ENCODE measurements at regions not wholly inside any gene's neighbourhood (a gene's known extent, or its start where the extent isn't known, plus 50 kb on each side); places are given as distances from the start of the nearest gene placed in this dataset.

GRCh38 chr5:17444496-17444895, 53.5 kb upstream of the TAF11L2 start:
- Histone ChIP-seq H3K9me2 (ENCODE audit: insufficient read depth, low read length) (no peaks in the 10 kb centered on the region), H3K27ac (ENCODE audit: low read length) (no peak overlapping the region), H3K36me3 (ENCODE audit: insufficient read depth, low read length) (no peaks in the 10 kb centered on the region), H3K4me3 (ENCODE audit: low read length) (no peak overlapping the region), H3K4me2 (ENCODE audit: low read length) (no peak overlapping the region), H3F3A (ENCODE audit: insufficient read depth, low read length, poor library complexity, severe bottlenecking) (no peaks in the 10 kb centered on the region), H3K27me3 (ENCODE audit: insufficient read depth, low read depth, low read length) (no peaks in the 10 kb centered on the region), H4K20me1 (ENCODE audit: insufficient read depth) (no peaks in the 10 kb centered on the region), H2AFZ (ENCODE audit: low read depth, low read length) (no peak overlapping the region), H3K9ac (ENCODE audit: low read length) (no peak overlapping the region), H3K9me3 (ENCODE audit: low read length) (no peaks in the 10 kb centered on the region), H3K79me2 (replicated peaks; ENCODE audit: insufficient read depth, low read length) (no peaks in the 10 kb centered on the region)
- TF ChIP-seq SMC3 (conservative IDR thresholded peaks at IDR 0.05; ENCODE audit: poor library complexity), result no peak
- TF ChIP-seq EP300 (conservative IDR thresholded peaks at IDR 0.05; ENCODE audit: poor library complexity, severe bottlenecking), result no peak
- no peak for TF ChIP-seq EZH2 (IDR thresholded peaks at IDR 0.05; ENCODE audit: borderline replicate concordance, insufficient read depth, low read length, poor library complexity, severe bottlenecking)
- no peak for TF ChIP-seq REST (IDR thresholded peaks at IDR 0.05; ENCODE audit: borderline replicate concordance)
- no peak for TF ChIP-seq RAD21 (conservative IDR thresholded peaks at IDR 0.05)
- TF ChIP-seq CTCF (IDR thresholded peaks at IDR 0.05; ENCODE audit: poor library complexity, severe bottlenecking), result no peak
- no peak for TF ChIP-seq POLR2AphosphoS5 (IDR thresholded peaks at IDR 0.05)
- no peak for TF ChIP-seq MXI1 (conservative IDR thresholded peaks at IDR 0.05; ENCODE audit: poor library complexity, severe bottlenecking)
- no peak for TF ChIP-seq TAF1 (IDR thresholded peaks at IDR 0.05; ENCODE audit: low read depth)

GRCh38 chr5:17445185-17445584, 52.8 kb upstream of the TAF11L2 start:
- Histone ChIP-seq H3K36me3 (ENCODE audit: insufficient read depth, low read length) (no peaks in the 10 kb centered on the region), H3K4me2 (ENCODE audit: low read length) (no peak overlapping the region), H3F3A (ENCODE audit: insufficient read depth, low read length, poor library complexity, severe bottlenecking) (no peaks in the 10 kb centered on the region), H4K20me1 (ENCODE audit: insufficient read depth) (no peaks in the 10 kb centered on the region), H3K9me2 (ENCODE audit: insufficient read depth, low read length) (no peaks in the 10 kb centered on the region), H3K79me2 (replicated peaks; ENCODE audit: insufficient read depth, low read length) (no peaks in the 10 kb centered on the region), H3K9me3 (ENCODE audit: low read length) (no peaks in the 10 kb centered on the region), H3K27me3 (ENCODE audit: insufficient read depth, low read depth, low read length) (no peaks in the 10 kb centered on the region), H3K27ac (ENCODE audit: low read length) (no peak overlapping the region), H3K4me3 (ENCODE audit: low read length) (no peak overlapping the region), H3K9ac (ENCODE audit: low read length) (no peak overlapping the region), H2AFZ (ENCODE audit: low read depth, low read length) (no peak overlapping the region)
- TF ChIP-seq CTCF (IDR thresholded peaks at IDR 0.05; ENCODE audit: poor library complexity, severe bottlenecking), result no peak
- no peak for TF ChIP-seq MXI1 (conservative IDR thresholded peaks at IDR 0.05; ENCODE audit: poor library complexity, severe bottlenecking)
- no peak for TF ChIP-seq EP300 (conservative IDR thresholded peaks at IDR 0.05; ENCODE audit: poor library complexity, severe bottlenecking)
- TF ChIP-seq SMC3 (conservative IDR thresholded peaks at IDR 0.05; ENCODE audit: poor library complexity), result no peak
- no peak for TF ChIP-seq POLR2AphosphoS5 (IDR thresholded peaks at IDR 0.05)
- TF ChIP-seq EZH2 (IDR thresholded peaks at IDR 0.05; ENCODE audit: borderline replicate concordance, insufficient read depth, low read length, poor library complexity, severe bottlenecking), result no peak
- TF ChIP-seq REST (IDR thresholded peaks at IDR 0.05; ENCODE audit: borderline replicate concordance), result no peak
- no peak for TF ChIP-seq RAD21 (conservative IDR thresholded peaks at IDR 0.05)
- no peak for TF ChIP-seq TAF1 (IDR thresholded peaks at IDR 0.05; ENCODE audit: low read depth)

All from neural cell (in vitro differentiated cells).